HPDE6-E6E7 (cell line): ENCODE measurements at regions not wholly inside any gene's neighbourhood (a gene's known extent, or its start where the extent isn't known, plus 50 kb on each side); places are given as distances from the start of the nearest gene placed in this dataset.

Experiments used
- DNase-seq: peaks from one replicate; pipeline ENCODE4 v3.0.0; 2011; ENCODE audit warnings: missing footprints; ENCODE audit errors: extremely low spot score

DNA sequence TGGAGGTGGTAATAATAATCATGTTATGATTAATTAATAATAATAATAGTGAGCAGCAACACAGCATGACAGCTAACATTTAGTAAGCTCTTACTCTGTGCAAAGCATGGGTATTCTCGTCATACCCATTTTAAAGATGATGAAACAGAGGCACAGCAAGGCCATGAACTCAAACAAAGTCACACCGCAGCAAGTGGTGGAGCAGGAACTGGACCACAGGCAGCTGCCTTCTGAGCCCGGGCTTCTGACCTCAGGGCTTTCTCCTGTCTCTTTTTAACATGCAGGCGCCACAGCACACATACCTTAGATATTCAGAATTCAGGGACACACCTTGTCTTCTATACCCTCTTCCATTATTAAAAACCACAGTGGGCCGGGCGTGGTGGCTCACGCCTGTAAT lies 50.7 kb upstream of the SPATA12 start:
- DNase-seq, result no peak

GRCh38 chr3:57009367-57009766 lies 51.1 kb upstream of the SPATA12 start:
- DNase-seq, result no peak

- peak; percentile 29 for DNase-seq
These were observed 52.7 kb upstream of the SPATA12 start for GRCh38 chr3:57007521-57008460.

- DNase-seq, result peak; percentile 64
These were observed 53.5 kb upstream of the SPATA12 start for GRCh38 chr3:57006949-57007419.

GRCh38 chr3:57006179-57006657 lies 54.2 kb upstream of the SPATA12 start:
- no peak for DNase-seq

DNA sequence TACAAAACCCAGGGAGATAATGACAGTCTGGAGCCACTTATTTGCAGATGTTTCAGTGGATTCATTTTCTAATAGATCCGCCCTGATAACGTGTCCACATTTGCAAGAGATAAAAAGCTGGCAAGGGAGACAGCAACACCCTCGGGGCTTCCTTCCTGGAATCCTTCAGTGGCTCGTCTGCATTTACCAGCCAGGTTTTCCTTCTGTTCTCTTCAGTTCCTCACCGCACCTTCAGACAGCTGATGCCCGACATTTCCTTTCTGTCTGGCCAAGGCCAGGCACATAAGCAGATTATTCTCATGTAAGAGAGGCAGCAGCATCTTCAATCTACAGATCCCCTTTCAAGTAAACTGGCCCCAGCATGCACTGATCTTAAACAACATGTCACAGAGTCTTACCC lies 56.2 kb upstream of the SPATA12 start:
- DNase-seq, result no peak

DNA sequence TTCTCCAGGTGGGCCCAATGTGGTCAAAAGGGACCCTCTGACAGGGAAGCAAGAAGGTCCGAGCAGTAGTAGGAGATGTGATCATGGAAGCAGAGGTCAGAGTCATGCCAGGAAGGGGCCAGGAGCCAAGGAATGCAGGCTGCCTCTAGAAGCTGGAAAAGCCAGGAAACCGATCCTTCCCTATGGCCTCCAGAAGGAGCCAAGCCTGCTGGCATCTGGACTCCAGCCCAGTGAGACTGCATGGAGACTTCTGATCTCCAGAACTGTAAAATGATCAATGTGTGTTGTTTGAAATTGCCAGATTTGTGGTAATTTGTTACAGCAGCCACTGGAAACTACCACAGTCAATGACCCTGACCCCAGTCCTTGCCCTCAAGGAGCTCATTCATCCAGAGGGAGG lies 56.8 kb upstream of the SPATA12 start:
- DNase-seq, result no peak

DNA sequence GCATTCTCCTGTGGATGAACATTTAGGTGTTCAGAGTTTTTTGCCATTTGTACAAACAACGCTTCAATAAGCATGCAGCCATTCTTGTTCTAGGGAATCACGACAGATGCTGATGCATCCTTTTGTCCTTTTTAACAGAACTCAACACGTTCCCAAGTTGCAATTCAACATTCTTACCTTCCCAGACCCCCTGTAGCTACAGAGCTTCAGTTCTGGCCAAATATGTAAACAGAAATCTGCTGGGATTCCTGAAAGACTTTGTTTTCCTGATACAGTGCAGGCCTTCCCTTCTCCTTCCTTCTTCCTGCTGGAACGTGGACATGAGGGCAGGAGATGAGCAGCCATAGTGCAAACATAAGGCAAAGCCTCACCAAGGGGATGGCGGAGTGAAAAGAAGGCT lies 59.1 kb upstream of the SPATA12 start:
- DNase-seq, result no peak

DNA sequence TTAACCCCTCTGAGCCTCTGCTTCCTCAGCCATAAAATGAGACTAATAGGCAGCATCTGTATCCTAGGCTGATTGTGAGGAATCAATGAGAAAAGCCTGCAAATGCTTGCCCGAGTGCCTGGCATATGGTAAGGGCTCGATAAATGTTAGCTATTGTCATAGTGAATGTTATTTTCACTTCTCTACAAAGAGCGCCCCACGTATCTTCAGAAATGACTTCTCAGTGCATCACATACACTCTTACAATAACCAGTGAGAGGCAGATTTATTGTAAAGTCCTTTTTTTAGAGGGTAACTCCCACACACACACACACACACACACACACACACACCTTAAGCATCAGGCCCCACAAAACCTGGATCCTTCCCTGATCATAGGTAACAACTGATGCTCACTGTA lies 60.5 kb upstream of the SPATA12 start:
- DNase-seq, result no peak

DNA sequence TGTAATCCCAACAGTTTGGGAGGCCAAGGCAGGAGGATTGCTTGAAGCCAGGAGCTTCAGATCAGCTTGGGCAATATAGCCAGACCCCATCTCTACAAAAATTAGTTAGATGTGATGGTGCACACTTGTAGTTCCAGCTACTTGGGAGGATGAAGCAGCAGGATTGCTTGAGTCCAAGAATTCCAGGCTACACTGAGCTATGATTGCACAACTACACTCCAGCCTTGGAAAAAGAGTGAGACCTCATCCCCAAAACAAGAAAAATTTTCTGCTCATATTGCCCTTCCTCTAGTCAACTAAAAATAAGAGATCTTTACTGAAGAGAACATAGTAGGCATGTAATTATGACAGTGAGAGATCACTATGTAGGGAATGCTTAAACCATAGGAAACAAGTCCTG lies 60.9 kb upstream of the SPATA12 start:
- no peak for DNase-seq

DNA sequence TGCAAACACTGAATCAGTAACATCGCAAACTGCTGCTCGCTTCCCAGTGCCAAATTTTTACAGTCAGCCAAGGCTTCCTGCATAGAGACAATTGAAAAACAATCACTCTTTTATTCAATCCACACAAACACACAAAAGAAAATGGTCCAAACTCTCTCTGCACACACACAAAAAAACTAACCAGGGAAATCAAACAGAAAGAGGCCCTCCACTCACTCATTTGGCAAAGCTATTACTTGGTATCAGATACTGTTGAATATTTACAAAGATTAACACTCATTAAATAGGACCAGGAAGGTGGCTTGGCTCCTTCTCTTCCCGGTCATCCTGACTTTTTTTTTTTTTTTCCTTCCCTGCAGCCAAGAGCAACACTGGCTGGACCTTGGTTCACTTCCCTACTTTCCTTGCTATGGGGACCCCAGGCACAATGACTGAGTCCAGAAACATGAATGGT lies 62.4 kb upstream of the SPATA12 start:
- DNase-seq, result no peak

DNA sequence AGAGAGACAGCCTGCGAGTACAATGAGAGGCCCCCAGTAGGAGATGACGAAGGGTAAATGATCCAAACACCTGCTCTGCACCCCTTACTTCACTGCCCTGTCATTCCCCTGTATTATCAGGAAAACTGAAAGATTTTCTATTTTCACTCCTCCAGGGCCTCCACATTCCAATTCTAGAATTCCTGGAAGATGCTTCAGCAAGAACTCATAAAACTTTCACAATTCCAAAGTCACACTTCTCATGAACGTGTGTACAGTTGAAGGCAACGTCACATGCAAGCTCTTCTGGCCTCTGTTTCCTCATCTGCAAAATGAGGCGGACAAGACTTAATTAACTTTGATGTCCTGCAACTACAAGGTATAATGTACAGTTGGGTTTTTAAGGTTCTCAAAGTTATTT lies 62.8 kb upstream of the SPATA12 start:
- no peak for DNase-seq

DNA sequence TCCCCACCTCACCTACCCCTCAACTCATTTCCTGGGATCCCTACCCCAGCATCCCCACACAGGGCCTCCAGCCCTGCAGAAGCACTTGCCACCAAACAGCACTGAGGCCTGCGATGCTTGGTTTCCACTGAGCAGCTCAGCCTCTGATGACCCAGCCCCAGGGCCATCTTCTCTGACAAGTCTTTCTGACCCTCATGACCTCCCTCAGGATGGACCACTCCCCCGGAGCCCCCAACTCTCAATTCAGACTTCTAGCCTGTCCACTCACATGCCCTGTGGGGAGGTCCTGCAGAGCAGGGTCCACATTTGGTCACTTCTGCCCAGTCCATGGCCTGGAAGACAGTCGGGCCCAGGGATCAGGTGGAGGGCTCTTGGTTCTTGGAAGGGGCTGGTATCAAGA lies 63.4 kb upstream of the SPATA12 start:
- no peak for DNase-seq

DNA sequence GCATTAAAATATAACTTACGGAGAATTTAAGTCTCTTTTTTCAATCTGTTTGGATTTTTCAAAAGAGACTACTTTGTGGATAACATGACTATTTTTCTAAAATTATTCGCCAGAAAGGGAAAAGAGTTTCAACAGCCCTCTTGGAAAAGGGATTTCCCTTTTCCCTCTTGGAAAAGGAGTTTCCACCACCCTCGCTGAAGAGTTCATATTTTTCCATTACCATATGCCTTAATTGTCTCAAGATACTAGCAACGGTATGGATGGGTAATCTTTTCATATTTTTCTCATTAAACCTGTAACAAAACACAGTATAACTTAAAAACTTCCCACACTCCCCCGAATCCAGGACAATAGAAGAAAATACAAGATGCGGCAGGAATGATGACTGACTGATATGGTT lies 66.1 kb upstream of the SPATA12 start:
- DNase-seq, result no peak

GRCh38 chr3:56990641-56991015 lies 69.8 kb upstream of the SPATA12 start:
- no peak for DNase-seq

DNA sequence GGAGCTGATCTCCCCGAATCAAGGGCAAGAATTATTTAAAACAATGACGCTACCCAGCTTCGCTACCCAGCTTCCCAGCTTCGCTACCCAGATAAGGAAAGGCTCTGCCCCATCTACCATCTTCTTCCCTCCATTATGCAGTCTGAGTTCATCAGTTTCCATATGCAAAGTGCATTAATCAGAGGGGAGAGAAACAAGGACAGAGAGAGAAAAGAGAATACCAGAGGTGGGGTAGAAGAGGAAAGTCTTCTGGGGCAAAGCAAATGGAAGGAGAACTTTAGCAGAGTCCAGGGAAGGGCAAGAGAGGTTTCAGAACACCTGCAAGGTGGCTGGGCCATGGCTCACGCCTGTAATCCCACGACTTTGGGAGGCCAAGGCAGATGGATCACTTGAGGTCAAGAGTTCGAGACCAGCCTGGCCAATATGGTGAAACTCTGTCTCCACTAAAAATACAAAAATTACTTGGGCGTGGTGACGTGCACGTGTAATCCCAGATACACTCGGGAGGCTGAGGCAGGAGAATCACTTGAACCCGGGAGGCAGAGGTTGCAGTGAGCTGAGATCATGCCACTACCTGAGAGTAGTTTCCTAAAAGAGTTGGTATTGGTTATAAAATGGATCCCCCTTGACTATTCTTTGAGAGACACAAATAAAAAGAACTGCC lies 70.4 kb upstream of the SPATA12 start:
- no peak for DNase-seq

GRCh38 chr3:56989169-56989976 lies 71.1 kb upstream of the SPATA12 start:
- no peak for DNase-seq

GRCh38 chr3:56988458-56989168 lies 71.9 kb upstream of the SPATA12 start:
- no peak for DNase-seq

GRCh38 chr3:56987238-56987895 lies 73.1 kb upstream of the SPATA12 start:
- no peak for DNase-seq

- no peak for DNase-seq
These were observed 74.1 kb upstream of the SPATA12 start for GRCh38 chr3:56986347-56986746.

DNA sequence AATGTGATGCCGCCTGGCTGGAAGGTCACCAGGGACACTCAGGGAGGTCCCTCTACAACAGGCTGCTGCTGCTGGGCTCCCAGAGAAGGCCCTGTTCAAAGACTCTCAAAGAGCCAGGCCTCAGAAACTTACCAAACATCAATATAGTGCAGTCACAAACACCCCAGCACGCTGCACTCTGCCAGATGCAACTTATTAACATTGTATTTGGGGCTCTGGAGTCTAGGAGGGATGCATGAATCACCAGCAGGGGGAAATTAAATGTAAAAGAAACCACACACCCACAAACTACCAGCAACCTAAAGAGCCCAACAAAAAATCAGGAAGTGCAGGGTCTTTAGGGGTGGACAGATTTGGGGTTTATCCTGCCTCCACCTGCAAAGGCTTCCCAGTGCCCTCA lies 74.6 kb upstream of the SPATA12 start:
- DNase-seq, result no peak
